KOPT-K1 (cell line): ENCODE measurements at regions not wholly inside any gene's neighbourhood (a gene's known extent, or its start where the extent isn't known, plus 50 kb on each side); places are given as distances from the start of the nearest gene placed in this dataset.
"Not testable (repeated sequence)": the region's sequence is repeated elsewhere in the genome, so short reads cannot be mapped to it uniquely, and the experiment has no call there.

ENCODE experiments used
- H3K27ac ChIP-seq: fragments of 200-600 bp; sonication (generic); 2 replicates; pipeline ENCODE4 v1.5.1; 2016; ENCODE audit warnings: antibody characterized with exemption, mild to moderate bottlenecking, low read depth, low read length; ENCODE audit not compliant: poor library complexity, severe bottlenecking
- H3K36me3 ChIP-seq: fragments of 200-600 bp; sonication (generic); 2 replicates; pipeline ENCODE4 v1.5.1; 2017; ENCODE audit warnings: antibody characterized with exemption, mild to moderate bottlenecking, low read length, moderate library complexity; ENCODE audit not compliant: insufficient read depth
- H3K9me3 ChIP-seq: fragments of 200-600 bp; sonication (generic); 2 replicates; pipeline ENCODE4 v1.5.1; 2017; ENCODE audit warnings: antibody characterized with exemption, low read length, mild to moderate bottlenecking; ENCODE audit not compliant: insufficient read depth, poor library complexity, severe bottlenecking

DNA sequence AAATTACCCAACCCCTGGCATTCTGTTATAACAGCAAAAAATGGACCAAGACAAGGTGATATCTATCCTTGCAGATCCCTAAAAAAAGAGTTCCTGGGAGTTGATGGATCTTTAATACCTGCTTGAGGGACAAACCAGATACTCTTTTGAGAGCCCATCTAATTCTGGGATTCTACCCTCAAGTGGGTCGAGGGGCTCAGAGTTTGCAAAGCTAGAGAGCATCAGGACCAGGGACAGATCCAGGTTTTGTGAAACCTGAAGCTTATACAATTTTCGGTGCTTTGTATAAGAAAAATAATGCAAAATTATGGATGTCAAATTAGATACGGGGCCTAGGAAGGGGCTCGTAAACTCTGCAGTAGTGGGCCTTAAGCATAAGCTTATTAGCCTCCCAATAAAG lies 130.5 kb upstream of the CRHR1 start:
- Histone ChIP-seq H3K27ac (no peak overlapping the region), H3K9me3 (no peaks in the 10 kb centered on the region), H3K36me3 (no peaks in the 10 kb centered on the region)

DNA sequence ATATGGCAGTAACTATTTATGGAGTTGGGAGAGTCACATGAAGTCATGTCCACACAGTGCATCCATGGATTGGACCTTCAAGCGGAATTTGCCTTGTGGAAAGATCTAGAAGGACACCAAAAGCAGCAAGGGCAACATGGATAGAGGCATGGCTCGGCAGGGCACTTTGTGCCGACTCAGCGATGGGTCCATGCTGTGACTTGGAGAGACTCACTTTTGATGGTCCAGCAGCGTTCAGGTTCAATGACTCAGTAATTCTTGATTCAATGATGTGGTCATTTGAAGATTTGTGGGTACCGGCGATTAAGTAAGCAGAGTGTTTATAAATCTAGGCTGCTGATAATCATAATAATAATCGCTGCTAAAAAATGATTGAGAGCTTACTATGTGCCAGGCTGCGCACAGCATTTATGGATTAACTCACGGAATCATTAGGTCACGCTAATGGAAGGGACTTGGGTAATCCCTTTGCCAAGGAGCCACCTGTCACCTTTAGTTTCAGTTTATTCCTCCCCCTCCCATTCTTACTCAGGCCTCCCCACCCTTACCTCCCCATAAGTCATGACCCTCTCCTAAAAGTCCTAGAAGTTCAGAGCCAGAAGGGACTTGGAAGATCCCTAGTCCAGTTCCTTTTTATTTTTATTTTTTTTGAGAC lies 127.5 kb upstream of the CRHR1 start:
- Histone ChIP-seq H3K9me3 (no peaks in the 10 kb centered on the region), H3K36me3 (no peaks in the 10 kb centered on the region), H3K27ac (no peak overlapping the region)

DNA sequence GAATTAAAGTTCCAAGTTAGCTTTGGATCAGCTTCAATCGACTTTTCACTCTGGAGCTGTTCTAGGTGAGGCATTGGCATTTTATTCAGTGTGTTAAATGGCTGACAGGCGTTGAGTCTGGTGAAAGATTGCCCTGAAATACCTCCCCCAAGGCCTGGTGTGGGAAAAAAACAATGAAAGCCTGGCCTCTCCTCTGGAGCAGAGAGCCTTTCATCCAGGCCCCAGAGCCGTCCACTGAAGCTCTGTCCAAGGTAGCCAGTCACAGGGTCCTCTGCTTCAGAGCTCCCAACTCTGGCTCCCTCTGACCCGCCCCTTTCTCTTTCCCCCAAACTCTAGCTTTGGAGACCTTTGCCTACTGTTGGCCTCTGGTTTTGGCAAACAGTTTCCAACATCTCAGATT lies 123.6 kb upstream of the CRHR1 start:
- Histone ChIP-seq H3K27ac (no peak overlapping the region), H3K36me3 (no peaks in the 10 kb centered on the region)

DNA sequence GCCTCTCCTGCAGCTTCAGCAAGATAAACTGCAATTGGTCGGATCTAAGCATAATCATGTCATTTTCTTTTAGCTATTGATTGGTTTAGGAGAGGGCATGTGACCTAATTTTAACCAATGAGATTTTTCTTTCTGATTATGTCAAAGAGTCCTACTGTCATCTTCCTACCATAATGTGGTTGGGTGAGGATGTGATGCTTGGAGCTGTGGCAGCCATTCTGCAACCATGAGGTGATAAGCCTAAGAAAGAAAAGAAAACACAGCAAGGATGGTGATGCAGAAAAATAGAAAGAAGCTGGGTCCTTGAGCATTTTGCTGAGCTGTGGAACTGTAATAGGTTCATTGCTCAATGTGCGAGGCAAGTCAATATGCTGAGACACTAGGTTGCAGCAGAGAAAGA lies 121.7 kb upstream of the CRHR1 start:
- no peak overlapping the region for H3K27ac ChIP-seq
- peaks cover 4% of the 10 kb centered on the region for H3K9me3 ChIP-seq

More for the DNA sequence above, 123.6 kb upstream of the CRHR1 start:
- peaks cover 4% of the 10 kb centered on the region for H3K9me3 ChIP-seq

DNA sequence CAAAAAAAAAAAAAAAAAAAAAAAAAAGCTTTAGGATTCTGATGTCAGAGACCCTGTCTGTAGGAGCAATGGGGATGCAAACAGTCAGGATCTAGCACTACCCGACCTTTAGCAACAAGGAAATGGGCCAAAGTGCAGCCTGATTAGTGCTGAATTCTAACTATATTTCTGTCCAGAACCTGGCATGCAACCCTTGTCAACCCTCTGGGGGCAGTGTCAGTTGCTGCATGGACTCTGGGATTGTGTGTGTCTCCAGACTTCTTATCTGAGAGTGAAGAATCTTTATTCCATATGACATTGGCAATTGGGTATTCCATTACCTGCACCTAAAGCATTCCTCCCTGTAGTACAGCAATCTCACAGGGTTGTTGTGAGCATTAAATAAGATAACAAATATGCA lies 120.3 kb upstream of the CRHR1 start:
- H3K9me3 ChIP-seq: peaks cover 4% of the 10 kb centered on the region

More for the DNA sequence above, 121.7 kb upstream of the CRHR1 start:
- no peaks in the 10 kb centered on the region for H3K36me3 ChIP-seq

DNA sequence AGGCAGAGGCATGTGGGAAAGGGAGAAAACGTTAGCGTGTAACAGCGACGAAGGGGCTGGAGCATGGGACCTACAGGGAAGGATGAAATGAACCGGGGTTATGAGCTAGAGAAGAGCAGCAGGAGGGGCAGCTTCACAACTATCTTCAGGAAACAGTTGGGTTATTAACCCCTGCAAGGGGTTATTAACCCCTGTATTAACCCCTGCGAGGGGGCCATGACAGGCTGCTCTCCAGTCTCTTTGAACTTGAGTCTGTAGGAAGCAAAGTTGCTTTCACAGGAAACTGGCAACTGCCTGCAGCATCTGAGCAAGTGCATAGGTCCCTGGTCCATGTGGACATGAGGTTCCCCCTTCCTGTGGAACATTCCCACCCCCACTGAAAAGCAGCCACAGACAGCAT lies 119.2 kb upstream of the CRHR1 start:
- Histone ChIP-seq H3K27ac (no peak overlapping the region), H3K9me3 (peaks cover 4% of the 10 kb centered on the region), H3K36me3 (no peaks in the 10 kb centered on the region)

More for the DNA sequence above, 120.3 kb upstream of the CRHR1 start:
- H3K27ac ChIP-seq: no peak overlapping the region
- H3K36me3 ChIP-seq: no peaks in the 10 kb centered on the region

DNA sequence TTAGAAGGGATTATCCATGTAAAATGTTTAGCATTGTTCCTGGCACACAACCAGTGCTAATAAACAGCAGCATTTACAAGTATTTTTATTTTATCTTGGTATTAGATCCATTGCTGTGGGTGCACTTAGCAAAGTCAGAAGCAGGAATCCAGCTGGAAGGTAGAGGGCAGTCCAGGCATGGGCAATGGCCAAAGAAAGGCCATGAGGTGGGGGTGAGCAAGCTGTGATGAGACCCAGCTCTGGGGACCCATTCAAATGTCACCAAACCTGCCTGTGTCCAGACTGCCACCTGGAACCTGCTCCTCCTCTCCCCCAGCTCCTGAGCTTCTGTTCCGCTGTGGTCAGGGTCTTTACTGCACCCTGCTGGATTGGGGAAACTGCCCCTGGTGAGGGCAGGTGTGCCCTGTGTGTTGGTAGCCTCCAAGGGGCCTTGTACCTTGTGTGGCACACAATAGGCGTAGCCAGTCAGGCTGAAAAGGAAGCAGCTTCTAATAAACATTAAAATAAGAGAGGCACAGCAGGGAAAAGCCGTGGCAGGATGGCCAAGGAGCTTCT lies 118.0 kb upstream of the CRHR1 start:
- Histone ChIP-seq H3K36me3 (no peaks in the 10 kb centered on the region), H3K9me3 (peaks cover 4% of the 10 kb centered on the region), H3K27ac (no peak overlapping the region)

DNA sequence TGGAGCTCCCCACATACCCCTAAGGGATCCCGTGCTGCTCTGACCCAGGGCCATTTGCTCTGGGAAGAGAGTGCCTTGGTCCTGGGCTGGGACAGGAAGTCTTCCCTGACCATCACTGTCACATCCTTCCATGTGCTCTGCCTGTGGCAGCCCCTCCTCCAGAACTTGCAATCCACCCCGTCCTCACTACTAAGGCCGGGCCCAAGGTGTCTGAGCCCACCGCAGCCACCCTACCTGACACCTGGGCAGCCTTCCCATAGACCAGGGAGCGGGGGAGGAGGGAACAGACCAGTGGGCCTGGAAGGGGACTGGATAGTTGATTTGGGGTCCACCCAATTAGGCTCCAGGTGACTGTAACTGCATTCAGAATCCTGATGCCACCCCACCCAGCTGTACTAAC lies 117.5 kb upstream of the CRHR1 start:
- peaks cover 4% of the 10 kb centered on the region for H3K9me3 ChIP-seq

DNA sequence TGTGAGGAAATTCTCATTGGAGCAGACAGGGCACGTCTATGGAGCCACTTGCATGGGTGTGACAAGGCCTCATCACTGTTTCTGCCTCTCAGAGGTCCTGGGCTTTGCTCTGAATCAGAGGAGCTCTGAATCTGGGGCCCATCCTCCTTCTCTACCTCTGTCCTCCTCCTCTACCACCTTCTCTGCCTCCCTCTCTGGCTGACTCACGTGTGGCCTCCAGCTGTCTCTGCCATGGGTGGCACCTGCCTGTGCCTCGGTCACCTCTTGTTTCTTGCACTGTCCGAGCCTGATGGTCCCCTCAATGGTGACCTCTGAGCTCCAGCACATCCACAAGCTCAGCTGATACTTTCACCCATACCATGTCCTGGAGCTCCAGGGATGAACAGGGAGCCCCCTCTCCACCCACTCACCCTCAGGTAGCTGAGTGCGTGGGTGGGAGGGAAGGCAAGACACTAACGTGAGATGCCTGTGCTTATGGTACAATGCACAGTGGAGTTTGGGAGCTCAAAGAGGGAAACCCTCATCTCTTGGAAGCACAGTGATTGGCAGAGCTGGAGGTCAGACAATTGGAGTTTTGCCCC lies 116.4 kb upstream of the CRHR1 start:
- no peak overlapping the region for H3K27ac ChIP-seq

More for the DNA sequence above, 117.5 kb upstream of the CRHR1 start:
- Histone ChIP-seq H3K36me3 (no peaks in the 10 kb centered on the region), H3K27ac (no peak overlapping the region)

DNA sequence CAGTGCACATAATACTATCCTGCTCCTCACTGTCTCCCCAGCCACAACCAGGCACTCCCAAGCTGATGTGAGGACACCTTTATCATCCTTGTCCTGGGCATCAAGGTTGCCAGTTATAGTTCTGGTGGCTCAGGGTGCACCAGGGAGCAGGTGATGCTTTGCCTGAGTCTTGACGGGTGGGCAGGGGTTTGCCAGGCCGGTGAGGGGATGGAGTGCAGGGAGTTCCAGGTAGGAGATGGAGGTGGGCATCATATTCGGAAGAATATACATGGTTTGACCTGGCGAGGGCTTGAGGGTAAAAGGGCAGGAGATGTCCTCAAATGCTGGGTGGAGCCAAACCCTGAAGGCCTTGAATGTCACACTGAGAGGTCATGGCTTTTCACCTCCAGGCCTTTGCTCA lies 115.8 kb upstream of the CRHR1 start:
- H3K9me3 ChIP-seq: no peaks in the 10 kb centered on the region
- H3K36me3 ChIP-seq: no peaks in the 10 kb centered on the region
- no peak overlapping the region for H3K27ac ChIP-seq

More for the DNA sequence above, 116.4 kb upstream of the CRHR1 start:
- Histone ChIP-seq H3K36me3 (no peaks in the 10 kb centered on the region), H3K9me3 (no peaks in the 10 kb centered on the region)

DNA sequence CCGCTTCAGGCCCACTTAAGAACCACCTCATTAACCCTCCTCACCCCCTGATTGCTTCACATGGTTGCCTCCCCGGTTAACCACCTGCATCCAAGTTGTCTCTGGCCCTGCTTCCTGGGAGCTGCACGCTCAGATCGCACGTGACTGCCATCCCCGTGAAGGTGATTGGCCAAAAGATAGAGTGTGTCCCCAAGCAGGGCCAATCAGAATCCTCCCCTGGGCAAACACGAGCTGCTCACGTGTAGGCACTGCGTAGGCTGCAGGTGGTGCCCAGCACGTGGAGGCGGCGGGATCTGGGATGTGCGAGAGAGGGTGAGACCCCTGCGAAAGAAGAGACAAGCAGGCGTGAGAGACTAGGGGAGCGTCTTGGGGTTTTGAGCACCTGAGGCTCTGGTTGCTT lies 111.8 kb upstream of the CRHR1 start:
- H3K9me3 ChIP-seq: no peaks in the 10 kb centered on the region
- H3K27ac ChIP-seq: no peak overlapping the region
- no peaks in the 10 kb centered on the region for H3K36me3 ChIP-seq

DNA sequence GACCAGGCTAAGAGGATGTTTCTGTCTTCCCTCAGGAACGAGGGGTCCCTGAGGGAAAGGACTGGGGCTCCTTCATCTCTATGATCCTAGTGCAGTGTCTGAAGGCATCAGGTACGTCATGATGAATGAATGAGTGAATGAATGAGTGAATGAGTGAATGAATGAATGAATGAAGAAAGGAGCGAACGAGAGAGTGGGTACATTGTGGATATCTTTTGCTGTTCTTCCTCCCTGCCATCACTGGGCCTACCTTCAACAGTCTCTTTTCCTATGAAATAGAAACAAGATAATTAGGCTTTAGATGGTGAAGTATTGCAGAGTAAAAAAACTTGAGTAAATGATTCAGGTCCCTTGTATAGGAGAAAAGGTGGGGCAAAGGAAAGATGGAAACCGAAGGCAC lies 111.3 kb upstream of the CRHR1 start:
- Histone ChIP-seq H3K36me3 (no peaks in the 10 kb centered on the region), H3K27ac (no peak overlapping the region), H3K9me3 (no peaks in the 10 kb centered on the region)

DNA sequence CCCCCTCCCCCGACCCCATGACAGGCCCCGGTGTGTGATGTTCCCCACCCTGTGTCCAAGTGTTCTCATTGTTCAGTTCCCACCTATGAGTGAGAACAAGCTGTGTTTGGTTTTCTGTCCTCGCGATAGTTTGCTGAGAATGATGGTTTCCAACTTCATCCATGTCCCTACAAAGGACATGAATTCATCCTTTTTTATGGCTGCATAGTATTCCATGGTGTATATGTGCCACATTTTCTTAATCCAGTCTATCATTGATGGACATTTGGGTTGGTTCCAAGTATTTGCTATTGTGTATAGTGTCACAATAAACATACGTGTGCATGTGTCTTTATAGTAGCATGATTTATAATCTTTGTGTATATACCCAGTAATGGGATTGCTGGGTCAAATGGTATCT lies 110.4 kb upstream of the CRHR1 start:
- H3K36me3 ChIP-seq, H3K27ac ChIP-seq, H3K9me3 ChIP-seq: not testable (repeated sequence)

DNA sequence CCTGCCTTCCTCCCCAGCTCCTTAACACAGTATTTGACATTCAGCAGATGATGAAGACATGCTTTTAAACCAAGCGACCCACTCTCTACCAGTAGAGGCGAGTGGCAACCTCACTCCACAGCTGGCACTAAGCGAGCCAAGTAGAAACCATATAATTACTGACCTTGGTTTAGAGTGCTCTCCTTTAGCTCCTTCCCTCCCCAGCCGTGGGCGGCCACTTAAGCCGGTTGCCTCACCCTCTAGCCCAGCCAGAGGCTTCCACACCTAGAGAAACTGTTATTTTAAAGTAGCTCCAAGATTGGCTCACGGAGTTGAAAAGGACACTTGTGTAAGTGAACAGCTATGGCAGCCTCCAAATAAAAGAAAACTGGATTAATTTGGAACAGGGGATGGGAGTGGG lies 109.1 kb upstream of the CRHR1 start:
- no peak overlapping the region for H3K27ac ChIP-seq
- no peaks in the 10 kb centered on the region for H3K9me3 ChIP-seq
- H3K36me3 ChIP-seq: no peaks in the 10 kb centered on the region

DNA sequence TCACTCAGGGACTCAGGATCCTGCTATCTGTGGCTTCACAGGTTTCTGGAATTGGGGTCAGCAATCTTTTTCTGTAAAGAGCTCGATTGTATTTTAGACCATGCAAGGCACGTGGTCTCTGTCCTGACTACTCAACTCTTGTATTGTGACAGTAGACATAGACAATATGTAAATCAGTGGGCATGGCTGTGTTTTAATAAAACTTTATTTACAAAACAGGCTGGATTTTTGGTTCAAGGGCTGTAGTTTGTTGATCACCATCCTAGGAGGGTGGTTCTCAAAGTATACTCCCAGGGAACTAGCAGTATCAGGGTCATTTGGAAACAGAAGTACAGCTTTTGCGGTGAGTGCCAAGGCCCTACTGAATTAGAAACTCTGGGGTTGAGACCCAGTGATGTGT lies 108.2 kb upstream of the CRHR1 start:
- H3K36me3 ChIP-seq: no peaks in the 10 kb centered on the region
- H3K9me3 ChIP-seq: no peaks in the 10 kb centered on the region
- no peak overlapping the region for H3K27ac ChIP-seq

DNA sequence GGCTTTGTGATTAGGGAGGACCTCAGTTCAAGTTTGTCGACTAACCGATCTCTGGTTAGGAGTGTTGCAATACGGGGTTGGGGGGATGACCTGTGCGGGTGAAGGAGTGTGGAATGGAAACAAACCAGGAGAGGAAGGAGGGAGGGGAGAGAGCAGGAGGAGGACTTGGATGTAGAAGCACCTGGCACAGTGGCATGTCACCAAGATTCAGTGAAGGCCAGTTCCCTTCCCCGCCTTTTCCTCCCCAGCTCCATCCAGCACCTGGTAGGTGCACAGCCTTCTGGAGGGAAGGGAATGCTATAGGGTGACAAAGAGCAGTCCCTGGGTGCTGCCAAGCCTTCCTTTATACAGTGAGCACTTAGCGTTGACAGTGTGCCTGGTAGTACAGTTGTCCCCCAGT lies 107.4 kb upstream of the CRHR1 start:
- H3K9me3 ChIP-seq: no peaks in the 10 kb centered on the region
- no peaks in the 10 kb centered on the region for H3K36me3 ChIP-seq

More for the DNA sequence above, 107.4 kb upstream of the CRHR1 start:
- H3K27ac ChIP-seq: no peak overlapping the region
